ENCODE measurements at regions not wholly inside any gene's neighbourhood (a gene's known extent, or its start where the extent isn't known, plus 50 kb on each side); places are given as distances from the start of the nearest gene placed in this dataset.

DNA sequence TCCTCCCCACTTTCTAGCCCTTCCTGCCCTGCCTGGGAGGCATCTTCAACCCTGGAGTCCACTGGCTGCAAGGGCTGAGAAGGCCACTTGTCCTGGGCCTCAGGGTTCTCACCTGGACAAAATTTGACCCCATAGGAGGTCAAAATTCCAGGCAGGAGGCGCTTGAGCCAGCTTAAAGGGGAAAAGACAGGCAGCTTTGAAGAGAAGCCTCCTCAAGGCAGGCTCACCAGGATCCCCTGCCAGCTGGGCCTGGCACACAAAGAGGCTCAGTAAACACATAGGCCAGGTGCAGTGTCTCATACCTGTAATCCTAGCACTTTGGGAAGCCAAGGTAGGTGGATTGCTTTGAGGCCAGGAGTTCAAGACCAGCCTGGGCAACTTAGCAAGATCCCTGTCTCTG lies 53.0 kb upstream of the MPEG1 start:
- Histone ChIP-seq H3K27me3 (ENCODE audit: insufficient read depth, low read length) (no peaks in the 10 kb centered on the region), H3K4me2 (ENCODE audit: insufficient read depth, insufficient read length, low read length) (no peak overlapping the region), H2AFZ (ENCODE audit: low read length) (no peak overlapping the region), H2BK20ac (ENCODE audit: low read depth, low read length, poor library complexity, severe bottlenecking) (no peak overlapping the region), H3K14ac (ENCODE audit: insufficient read depth, low read length) (no peak overlapping the region), H2BK5ac (ENCODE audit: insufficient read length, low read length) (no peak overlapping the region), H2BK15ac (ENCODE audit: low read depth, low read length) (no peak overlapping the region), H3K56ac (ENCODE audit: insufficient read length, low read depth, low read length) (no peak overlapping the region), H3K4me1 (ENCODE audit: insufficient read depth, low read length) (no peaks in the 10 kb centered on the region), H4K91ac (ENCODE audit: insufficient read length, low read depth, low read length) (no peak overlapping the region), H3K23me2 (ENCODE audit: insufficient read length, low read depth, low read length, poor library complexity, severe bottlenecking) (no peaks in the 10 kb centered on the region), H3T11ph (ENCODE audit: low read length) (no peak overlapping the region), H3K79me1 (ENCODE audit: insufficient read depth, low read depth, low read length, poor library complexity, severe bottlenecking) (no peaks in the 10 kb centered on the region), H3K9ac (ENCODE audit: extremely low read depth, insufficient read length, low read length) (no peak overlapping the region), H3K4ac (ENCODE audit: low read depth, low read length) (no peak overlapping the region), H4K20me1 (ENCODE audit: control insufficient read depth, insufficient read depth, insufficient read length) (no peaks in the 10 kb centered on the region), H3K27ac (ENCODE audit: insufficient read length, low read depth, low read length) (no peak overlapping the region), H2BK120ac (ENCODE audit: low read depth, low read length, poor library complexity, severe bottlenecking) (no peak overlapping the region), H3K18ac (ENCODE audit: insufficient read length, low read depth, low read length) (no peak overlapping the region), H2BK12ac (ENCODE audit: insufficient read length, low read depth, low read length) (no peak overlapping the region), H3K23ac (ENCODE audit: insufficient read length, low read depth, low read length) (no peak overlapping the region), H4K5ac (ENCODE audit: insufficient read length, low read depth, low read length) (no peak overlapping the region), H3K9me3 (ENCODE audit: control insufficient read depth, low read depth, low read length) (no peaks in the 10 kb centered on the region), H2AK5ac (ENCODE audit: insufficient read length, low read length) (no peak overlapping the region), H3K79me2 (ENCODE audit: insufficient read depth, low read length) (no peaks in the 10 kb centered on the region), H4K8ac (replicated peaks; ENCODE audit: insufficient read length, low read depth, low read length) (no peak overlapping the region)
- Mint-ChIP-seq H3K9me3 (no peaks in the 10 kb centered on the region), H3K27ac (no peak overlapping the region), H3K36me3 (ENCODE audit: insufficient read depth in 1 of 3, low read depth in 3 of 3) (no peaks in the 10 kb centered on the region), H3K4me1 (peaks cover 4 to 5% of the 10 kb centered on the region in 2 experiments), H3K27me3 (ENCODE audit: low read depth) (no peaks in the 10 kb centered on the region), H3K4me3 (no peak overlapping the region)
- DNase-seq = no peak
- no peak for TF ChIP-seq CTCF (conservative IDR thresholded peaks at IDR 0.05)
- no CpG with 5 or more reads among the region's 1 CpG for WGBS (ENCODE audit: extremely low coverage, insufficient read length, low lambda C conversion rate)
